Cardiac fibroblast (primary cell): ENCODE measurements at regions not wholly inside any gene's neighbourhood (a gene's known extent, or its start where the extent isn't known, plus 50 kb on each side); places are given as distances from the start of the nearest gene placed in this dataset.
A peak's percentile ranks its signal among the peaks of the same experiment; 100 is the strongest.
"Not testable (repeated sequence)": the region's sequence is repeated elsewhere in the genome, so short reads cannot be mapped to it uniquely, and the experiment has no call there.

ENCODE experiments used
- DNase-seq, 2 donors: peaks; one replicate each; pipeline versions ENCODE4 v3.0.0 to v3.0.0-alpha.2; 2010; ENCODE audit warnings: low read depth in 2 of 2
- H3K4me3 ChIP-seq, 2 donors: replicated peaks in 1 of 2; 1 replicate in 1 of 2; 2 replicates in 1 of 2; pipeline ENCODE4 v1.5.1; 2011; ENCODE audit warnings: low read depth in 2 of 2, low read length in 2 of 2, mild to moderate bottlenecking in 2 of 2, moderate library complexity in 1 of 2
- TF ChIP-seq, protein P1 (sequence below): IDR thresholded peaks from one replicate; pipeline ENCODE4 v1.5.1; 2011; ENCODE audit warnings: low read depth, mild to moderate bottlenecking, low read length, inconsistent platforms

- DNase-seq = no peak
- H3K4me3 ChIP-seq = no peak overlapping the region
- TF ChIP-seq, protein P1, sequence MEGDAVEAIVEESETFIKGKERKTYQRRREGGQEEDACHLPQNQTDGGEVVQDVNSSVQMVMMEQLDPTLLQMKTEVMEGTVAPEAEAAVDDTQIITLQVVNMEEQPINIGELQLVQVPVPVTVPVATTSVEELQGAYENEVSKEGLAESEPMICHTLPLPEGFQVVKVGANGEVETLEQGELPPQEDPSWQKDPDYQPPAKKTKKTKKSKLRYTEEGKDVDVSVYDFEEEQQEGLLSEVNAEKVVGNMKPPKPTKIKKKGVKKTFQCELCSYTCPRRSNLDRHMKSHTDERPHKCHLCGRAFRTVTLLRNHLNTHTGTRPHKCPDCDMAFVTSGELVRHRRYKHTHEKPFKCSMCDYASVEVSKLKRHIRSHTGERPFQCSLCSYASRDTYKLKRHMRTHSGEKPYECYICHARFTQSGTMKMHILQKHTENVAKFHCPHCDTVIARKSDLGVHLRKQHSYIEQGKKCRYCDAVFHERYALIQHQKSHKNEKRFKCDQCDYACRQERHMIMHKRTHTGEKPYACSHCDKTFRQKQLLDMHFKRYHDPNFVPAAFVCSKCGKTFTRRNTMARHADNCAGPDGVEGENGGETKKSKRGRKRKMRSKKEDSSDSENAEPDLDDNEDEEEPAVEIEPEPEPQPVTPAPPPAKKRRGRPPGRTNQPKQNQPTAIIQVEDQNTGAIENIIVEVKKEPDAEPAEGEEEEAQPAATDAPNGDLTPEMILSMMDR = no peak
These were observed 473.3 kb downstream of the FBXO15 start for GRCh38 chr18:73674125-73674865.

GRCh38 chr18:73671480-73671879 lies 476.2 kb downstream of the FBXO15 start:
- DNase-seq, H3K4me3 ChIP-seq: not testable (repeated sequence)

GRCh38 chr18:73670524-73670923 lies 477.1 kb downstream of the FBXO15 start:
- DNase-seq = no peak
- H3K4me3 ChIP-seq = no peak overlapping the region
- TF ChIP-seq, protein P1 = no peak

GRCh38 chr18:73670039-73670438 lies 477.6 kb downstream of the FBXO15 start:
- TF ChIP-seq, protein P1 = no peak
- DNase-seq = no peak
- no peak overlapping the region for H3K4me3 ChIP-seq

GRCh38 chr18:73669297-73669696 lies 478.3 kb downstream of the FBXO15 start:
- H3K4me3 ChIP-seq = no peak overlapping the region
- TF ChIP-seq, protein P1 = no peak
- DNase-seq = peak; percentile 59 to 68

- TF ChIP-seq, protein P1 = no peak
- no peak overlapping the region for H3K4me3 ChIP-seq
- no peak for DNase-seq
These were observed 479.6 kb downstream of the FBXO15 start for GRCh38 chr18:73668051-73668450.

DNA sequence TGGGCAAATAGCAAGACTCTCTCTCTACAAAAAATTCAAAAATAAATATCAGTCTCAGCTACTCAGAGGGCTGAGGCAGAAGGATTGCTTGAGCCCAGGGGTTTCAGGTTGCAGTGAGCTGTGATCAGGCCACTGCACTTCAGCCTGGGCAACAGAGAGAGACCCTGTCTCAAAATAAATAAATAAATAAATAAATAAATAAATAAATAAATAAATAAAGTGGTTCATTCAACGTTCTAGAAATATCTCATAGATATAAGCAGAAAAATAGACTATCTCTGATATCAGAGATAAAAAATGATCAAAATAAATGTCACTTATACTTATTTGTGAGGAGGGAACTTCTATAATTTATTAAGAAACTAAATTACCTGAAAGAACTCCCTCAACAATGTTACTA lies 480.9 kb downstream of the FBXO15 start:
- H3K4me3 ChIP-seq = no peak overlapping the region
- no peak for DNase-seq
- TF ChIP-seq, protein P1 = no peak
